ENCODE measurements at regions not wholly inside any gene's neighbourhood (a gene's known extent, or its start where the extent isn't known, plus 50 kb on each side); places are given as distances from the start of the nearest gene placed in this dataset.

DNA sequence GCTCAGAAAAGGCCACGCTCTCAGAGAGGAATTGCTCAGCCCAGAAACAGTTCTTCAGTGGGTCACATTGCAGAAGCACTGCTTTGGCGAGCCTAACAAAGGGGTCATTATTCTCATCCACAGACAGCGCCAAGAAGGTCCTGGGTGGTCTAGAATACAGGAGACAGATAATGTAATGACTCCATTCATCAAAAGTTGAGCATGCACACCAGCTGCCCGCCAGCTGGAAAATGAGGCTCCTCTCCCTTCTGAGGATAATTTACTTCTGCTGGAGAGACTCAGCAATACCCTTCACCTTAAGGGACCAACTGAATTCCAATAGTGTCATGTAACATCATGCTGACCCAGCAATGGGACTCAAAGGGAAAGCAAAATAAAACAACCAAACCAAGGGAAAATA is 79.9 kb downstream of the TRIB2 start:
- TF ChIP-seq RCOR1 (conservative IDR thresholded peaks at IDR 0.05; ENCODE audit: low read depth, low read length) (no peak), GABPA (IDR thresholded peaks at IDR 0.05; ENCODE audit: low read depth) (no peak), JUND (IDR thresholded peaks at IDR 0.05; ENCODE audit: low read depth, low read length) (no peak), EP300 (IDR thresholded peaks at IDR 0.05; ENCODE audit: borderline replicate concordance in 1 of 2, control insufficient read depth in 1 of 2, low read depth in 2 of 2, low read length in 2 of 2) (no peak), TCF12 (IDR thresholded peaks at IDR 0.05; ENCODE audit: low read depth, low read length) (no peak), EGR1 (IDR thresholded peaks at IDR 0.05; ENCODE audit: borderline replicate concordance in 1 of 2, low read depth in 2 of 2, low read length in 2 of 2) (no peak), BCL11A (IDR thresholded peaks at IDR 0.05; ENCODE audit: low read depth, low read length) (no peak), DPF2 (IDR thresholded peaks at IDR 0.05) (no peak), POLR2A (IDR thresholded peaks at IDR 0.05; ENCODE audit: low read depth, low read length) (no peak), PML (IDR thresholded peaks at IDR 0.05; ENCODE audit: low read length) (no peak)
- TF ChIP-seq, protein P1, sequence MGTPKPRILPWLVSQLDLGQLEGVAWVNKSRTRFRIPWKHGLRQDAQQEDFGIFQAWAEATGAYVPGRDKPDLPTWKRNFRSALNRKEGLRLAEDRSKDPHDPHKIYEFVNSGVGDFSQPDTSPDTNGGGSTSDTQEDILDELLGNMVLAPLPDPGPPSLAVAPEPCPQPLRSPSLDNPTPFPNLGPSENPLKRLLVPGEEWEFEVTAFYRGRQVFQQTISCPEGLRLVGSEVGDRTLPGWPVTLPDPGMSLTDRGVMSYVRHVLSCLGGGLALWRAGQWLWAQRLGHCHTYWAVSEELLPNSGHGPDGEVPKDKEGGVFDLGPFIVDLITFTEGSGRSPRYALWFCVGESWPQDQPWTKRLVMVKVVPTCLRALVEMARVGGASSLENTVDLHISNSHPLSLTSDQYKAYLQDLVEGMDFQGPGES (IDR thresholded peaks at IDR 0.05), result no peak
